ENCODE measurements at regions not wholly inside any gene's neighbourhood (a gene's known extent, or its start where the extent isn't known, plus 50 kb on each side); places are given as distances from the start of the nearest gene placed in this dataset.

DNA sequence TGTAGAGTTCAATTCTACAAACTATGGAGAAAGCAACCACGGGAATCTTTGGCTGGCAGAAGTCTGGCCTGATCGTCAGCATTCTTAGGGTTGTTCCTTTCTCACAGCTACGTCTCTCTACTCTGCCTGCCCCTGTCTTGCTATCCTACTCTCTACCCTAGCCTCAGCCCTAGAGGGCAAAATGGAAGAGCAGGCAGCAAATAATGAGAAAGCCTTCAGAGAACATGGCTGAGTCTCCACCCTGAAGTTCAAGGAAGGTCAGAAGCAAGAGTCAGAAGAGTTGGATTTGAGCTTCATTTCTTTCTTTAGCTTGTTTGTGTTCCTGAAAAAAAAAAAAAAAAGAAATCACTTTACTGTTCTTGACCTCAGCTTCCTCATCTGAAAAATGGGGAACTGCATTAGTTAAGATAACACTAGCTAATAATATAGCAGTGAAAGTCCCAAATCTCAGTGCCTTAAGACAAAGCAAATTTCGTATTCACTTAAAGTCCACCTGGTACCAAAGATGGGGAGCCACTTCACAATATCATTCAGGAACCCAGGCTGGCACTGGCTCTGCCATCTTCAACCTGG, 50.2 kb upstream of the CCND2 start:
- CTCF ChIA-PET = interaction anchor here (1.0 to 2.2 kb wide), 4 partner anchors 8 to 53 kb away, joined by 3 to 7 read pairs (median 5); no protein-coding TSS in a partner anchor
- POLR2A ChIA-PET = no interaction called here
- no peak for DNase-seq (ENCODE audit: extremely low spot score)
- TF ChIP-seq, protein P1, sequence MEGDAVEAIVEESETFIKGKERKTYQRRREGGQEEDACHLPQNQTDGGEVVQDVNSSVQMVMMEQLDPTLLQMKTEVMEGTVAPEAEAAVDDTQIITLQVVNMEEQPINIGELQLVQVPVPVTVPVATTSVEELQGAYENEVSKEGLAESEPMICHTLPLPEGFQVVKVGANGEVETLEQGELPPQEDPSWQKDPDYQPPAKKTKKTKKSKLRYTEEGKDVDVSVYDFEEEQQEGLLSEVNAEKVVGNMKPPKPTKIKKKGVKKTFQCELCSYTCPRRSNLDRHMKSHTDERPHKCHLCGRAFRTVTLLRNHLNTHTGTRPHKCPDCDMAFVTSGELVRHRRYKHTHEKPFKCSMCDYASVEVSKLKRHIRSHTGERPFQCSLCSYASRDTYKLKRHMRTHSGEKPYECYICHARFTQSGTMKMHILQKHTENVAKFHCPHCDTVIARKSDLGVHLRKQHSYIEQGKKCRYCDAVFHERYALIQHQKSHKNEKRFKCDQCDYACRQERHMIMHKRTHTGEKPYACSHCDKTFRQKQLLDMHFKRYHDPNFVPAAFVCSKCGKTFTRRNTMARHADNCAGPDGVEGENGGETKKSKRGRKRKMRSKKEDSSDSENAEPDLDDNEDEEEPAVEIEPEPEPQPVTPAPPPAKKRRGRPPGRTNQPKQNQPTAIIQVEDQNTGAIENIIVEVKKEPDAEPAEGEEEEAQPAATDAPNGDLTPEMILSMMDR (IDR thresholded peaks at IDR 0.05; ENCODE audit: control extremely low read depth, extremely low read depth, low read depth, missing control alignments) = no peak

DNA sequence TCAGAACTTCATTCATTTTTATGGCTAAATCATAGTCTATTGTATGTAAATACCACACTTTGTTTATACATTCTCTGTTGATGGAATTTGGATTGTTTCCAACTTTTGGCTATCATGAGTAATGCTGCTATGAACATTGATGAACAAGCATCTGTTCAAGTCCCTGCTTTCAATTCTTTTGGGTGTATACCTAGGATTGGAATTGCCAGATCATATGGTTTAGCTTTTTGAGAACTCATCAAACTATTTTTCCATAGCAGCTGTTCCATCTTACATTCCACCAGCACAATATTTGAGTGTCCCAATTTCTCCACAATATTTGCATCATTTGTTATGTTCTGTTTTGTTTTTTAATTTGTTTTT, 52.3 kb upstream of the CCND2 start:
- ChIA-PET POLR2A (no interaction called here), CTCF (interaction anchor here (1.3 kb wide), 1 partner anchor 11 kb away, joined by 3 read pairs; no protein-coding TSS in a partner anchor)
- DNase-seq (ENCODE audit: extremely low spot score) = no peak
- TF ChIP-seq, protein P1 (IDR thresholded peaks at IDR 0.05; ENCODE audit: control extremely low read depth, extremely low read depth, low read depth, missing control alignments) = no peak

DNA sequence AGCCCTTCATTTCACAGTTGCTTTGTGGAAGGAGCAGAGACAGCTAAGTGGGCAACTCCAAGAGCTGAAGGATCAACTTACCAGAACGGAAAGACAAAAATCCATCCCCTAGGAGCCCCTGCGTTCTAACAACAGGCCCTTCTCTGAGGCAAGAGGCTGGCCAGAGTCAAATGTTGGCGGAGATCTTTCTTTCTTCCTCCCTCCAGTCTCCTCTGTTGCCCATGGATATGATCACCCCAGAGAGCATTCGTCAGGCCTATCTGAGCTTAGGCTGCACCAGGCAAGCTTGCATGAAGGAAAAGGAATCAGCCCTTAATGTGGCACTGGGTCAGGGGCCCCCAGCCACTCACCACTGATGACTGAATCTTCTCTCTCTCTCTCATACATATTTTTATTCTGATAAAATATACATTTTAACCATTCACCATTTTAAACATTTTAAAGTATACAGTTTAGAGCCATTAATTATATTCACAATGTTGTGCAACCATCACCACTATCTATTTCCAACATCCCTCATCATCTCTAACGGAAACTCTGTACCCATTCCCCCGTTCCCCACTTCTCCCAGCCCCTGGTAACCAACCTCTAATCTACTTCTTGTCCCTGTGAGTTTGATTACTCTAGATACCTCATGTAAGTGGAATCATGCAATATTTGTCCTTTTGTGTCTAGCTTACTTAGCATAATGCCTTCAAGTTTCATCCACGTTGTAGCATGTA, 52.9 kb upstream of the CCND2 start:
- POLR2A ChIA-PET = no interaction called here
- TF ChIP-seq, protein P1 (IDR thresholded peaks at IDR 0.05; ENCODE audit: control extremely low read depth, extremely low read depth, low read depth, missing control alignments) = no peak
- CTCF ChIA-PET = interaction anchor here (0.8 to 1.3 kb wide), 2 partner anchors 9 to 10 kb away, joined by 3 read pairs; no protein-coding TSS in a partner anchor
- DNase-seq (ENCODE audit: extremely low spot score) = no peak

DNA sequence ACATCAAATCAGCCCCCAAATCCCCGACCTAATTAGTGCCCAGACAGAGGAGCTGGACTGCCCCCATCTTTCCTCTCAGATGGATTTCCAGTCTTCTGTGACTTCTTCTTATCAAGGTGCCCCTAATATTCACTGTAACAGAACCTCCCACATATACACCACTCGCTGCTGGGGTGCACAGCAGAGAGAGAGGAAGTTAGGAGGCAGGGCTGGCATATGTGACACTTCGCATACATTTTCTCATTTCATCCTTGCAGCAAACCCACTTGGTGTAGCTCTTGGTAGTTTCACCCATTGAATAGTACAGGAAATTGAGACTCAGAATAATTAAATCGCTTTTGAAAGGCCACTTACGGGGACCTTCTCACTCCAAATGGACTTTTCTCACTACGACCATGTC, 56.5 kb upstream of the CCND2 start:
- TF ChIP-seq, protein P1 (IDR thresholded peaks at IDR 0.05; ENCODE audit: control extremely low read depth, extremely low read depth, low read depth, missing control alignments) = no peak
- no peak for DNase-seq (ENCODE audit: extremely low spot score)
- ChIA-PET CTCF (interaction anchor here (1.2 to 2.5 kb wide), 5 partner anchors 15 to 110 kb away, joined by 3 to 11 read pairs (median 3); no protein-coding TSS in a partner anchor), POLR2A (no interaction called here)

DNA sequence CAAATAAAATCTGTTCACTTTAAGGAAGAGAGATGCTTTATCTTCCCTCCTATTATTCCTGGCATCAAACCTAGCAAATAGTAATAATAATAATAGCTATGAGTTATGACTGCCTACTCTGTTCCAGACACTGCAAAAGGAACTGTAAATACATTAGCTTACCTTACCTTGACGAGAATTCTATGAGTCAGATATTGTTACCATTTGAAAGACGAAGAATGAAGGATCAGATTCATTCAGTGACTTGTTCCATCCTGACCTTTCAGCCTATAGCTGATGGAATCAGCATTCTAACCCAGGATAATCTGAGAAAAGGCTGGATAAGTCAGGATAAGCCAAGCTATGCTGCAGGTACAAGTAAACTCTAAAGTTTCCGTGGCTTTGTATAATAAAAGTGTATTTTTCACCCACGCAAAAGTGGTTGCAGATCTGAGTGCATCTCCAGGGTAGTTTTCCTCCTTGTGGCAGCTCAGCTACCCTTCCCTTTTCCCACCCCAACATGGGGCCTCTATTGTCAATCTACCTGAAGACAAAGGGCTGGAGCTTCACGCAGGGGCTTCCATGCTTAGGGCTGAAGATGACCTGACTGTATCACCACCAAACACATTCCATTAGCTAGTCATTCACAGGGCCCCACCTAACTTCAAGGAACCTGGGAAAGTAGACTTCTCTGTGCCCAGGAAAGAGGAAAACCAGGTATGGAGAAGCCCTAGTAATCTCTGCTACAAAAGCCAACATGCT, 57.2 kb upstream of the CCND2 start:
- no peak for DNase-seq (ENCODE audit: extremely low spot score)
- POLR2A ChIA-PET = interaction anchor here (0.5 to 1.0 kb wide), 3 partner anchors 59 to 80 kb away, joined by 3 to 4 read pairs (median 3); no protein-coding TSS in a partner anchor
- TF ChIP-seq, protein P1 (IDR thresholded peaks at IDR 0.05; ENCODE audit: control extremely low read depth, extremely low read depth, low read depth, missing control alignments) = no peak
- CTCF ChIA-PET = interaction anchor here (0.6 to 2.5 kb wide), 15 partner anchors 8 to 330 kb away, joined by 3 to 12 read pairs (median 4); no protein-coding TSS in a partner anchor

Measured in GM10248 (cell line).